Activated T-helper 1 cell treated with anti-CD3 and anti-CD28 coated beads, Interleukin-12 subunit alpha, Interleukin-12 subunit beta, Interleukin-2, Interleukin-4 antibody, amounts not matched to agents 30 ng/mL and 10 ng/mL and 1 ng/mL, durations not matched to agents 14 hours and 24 hours and 36 hours (primary cell): ENCODE measurements at regions not wholly inside any gene's neighbourhood (a gene's known extent, or its start where the extent isn't known, plus 50 kb on each side); places are given as distances from the start of the nearest gene placed in this dataset.

Experiments used
- DNase-seq: peaks from one replicate; pipeline ENCODE4 v3.0.0; 2021; ENCODE audit warnings: low spot score
- H3K27ac Mint-ChIP-seq: one replicate; pipeline ENCODE4 v1.8.0; 2021; ENCODE audit warnings: mild to moderate bottlenecking, mixed read lengths
- H3K27me3 Mint-ChIP-seq: one replicate; pipeline ENCODE4 v1.8.0; 2022; ENCODE audit warnings: mild to moderate bottlenecking, moderate library complexity, mixed read lengths; ENCODE audit not compliant: insufficient read depth
- H3K36me3 Mint-ChIP-seq: one replicate; pipeline ENCODE4 v1.8.0; 2021; ENCODE audit warnings: low read depth, mixed read lengths
- H3K4me1 Mint-ChIP-seq: one replicate; pipeline ENCODE4 v1.8.0; 2021; ENCODE audit warnings: low read depth, mixed read lengths
- H3K4me3 Mint-ChIP-seq: one replicate; pipeline ENCODE4 v1.8.0; 2021; ENCODE audit warnings: mild to moderate bottlenecking, moderate library complexity, mixed read lengths
- H3K9me3 Mint-ChIP-seq: one replicate; pipeline ENCODE4 v1.8.0; 2021; ENCODE audit warnings: mixed read lengths
- intact Hi-C: fragments of 100-400 bp; cut with micrococcal nuclease; formaldehyde crosslinking; loops from one replicate; pipeline ENCODE4 v1.15.1; 2024

DNA sequence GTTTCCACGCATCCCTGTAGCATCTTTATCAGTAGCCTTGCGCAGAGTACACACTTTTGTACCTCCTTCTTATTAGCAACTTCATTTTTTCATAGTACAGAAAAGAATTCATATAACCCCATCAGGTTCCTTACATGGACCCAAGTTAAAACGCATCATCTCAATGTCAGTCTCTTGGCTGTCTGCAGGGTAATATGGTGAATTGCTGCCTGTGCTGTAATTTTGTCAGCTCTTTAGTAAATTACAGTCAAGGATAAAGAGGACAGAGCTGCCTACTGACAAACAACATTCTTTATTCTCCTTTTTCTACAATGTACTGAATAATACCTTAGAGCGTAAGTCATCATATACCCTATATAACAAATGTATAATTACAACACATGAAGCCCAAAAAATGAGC, 222.5 kb downstream of the MRPL39 start:
- no peak overlapping the region for H3K27ac Mint-ChIP-seq
- H3K4me3 Mint-ChIP-seq = no peak overlapping the region
- intact Hi-C loops = loop anchor here (2.0 to 10.0 kb wide), 6 partner anchors 488 to 1532 kb away; no protein-coding TSS in a partner anchor
- H3K9me3 Mint-ChIP-seq = no peaks in the 10 kb centered on the region
- peaks cover 4% of the 10 kb centered on the region for H3K27me3 Mint-ChIP-seq
- DNase-seq = no peak
- no peaks in the 10 kb centered on the region for H3K36me3 Mint-ChIP-seq
- peaks cover 9% of the 10 kb centered on the region for H3K4me1 Mint-ChIP-seq

GRCh38 chr21:25383545-25383944, 223.7 kb downstream of the MRPL39 start:
- H3K27me3 Mint-ChIP-seq = peaks cover 4% of the 10 kb centered on the region
- peaks cover under 1% of the 10 kb centered on the region for H3K9me3 Mint-ChIP-seq
- no peaks in the 10 kb centered on the region for H3K36me3 Mint-ChIP-seq
- peaks cover 9% of the 10 kb centered on the region for H3K4me1 Mint-ChIP-seq
- DNase-seq = no peak
- intact Hi-C loops = loop anchor here (10.0 kb wide), 2 partner anchors 1009 to 1419 kb away; no protein-coding TSS in a partner anchor
- no peak overlapping the region for H3K27ac Mint-ChIP-seq
- H3K4me3 Mint-ChIP-seq = no peak overlapping the region

GRCh38 chr21:25381936-25382452, 225.3 kb downstream of the MRPL39 start:
- Mint-ChIP-seq H3K4me3 (no peak overlapping the region), H3K27me3 (peaks cover 6% of the 10 kb centered on the region), H3K4me1 (peaks cover 18% of the 10 kb centered on the region), H3K9me3 (peaks cover 9% of the 10 kb centered on the region), H3K27ac (no peak overlapping the region), H3K36me3 (peaks cover 1% of the 10 kb centered on the region)
- no peak for DNase-seq
- intact Hi-C loops = loop anchor here (10.0 kb wide), 2 partner anchors 1007 to 1417 kb away; no protein-coding TSS in a partner anchor

DNA sequence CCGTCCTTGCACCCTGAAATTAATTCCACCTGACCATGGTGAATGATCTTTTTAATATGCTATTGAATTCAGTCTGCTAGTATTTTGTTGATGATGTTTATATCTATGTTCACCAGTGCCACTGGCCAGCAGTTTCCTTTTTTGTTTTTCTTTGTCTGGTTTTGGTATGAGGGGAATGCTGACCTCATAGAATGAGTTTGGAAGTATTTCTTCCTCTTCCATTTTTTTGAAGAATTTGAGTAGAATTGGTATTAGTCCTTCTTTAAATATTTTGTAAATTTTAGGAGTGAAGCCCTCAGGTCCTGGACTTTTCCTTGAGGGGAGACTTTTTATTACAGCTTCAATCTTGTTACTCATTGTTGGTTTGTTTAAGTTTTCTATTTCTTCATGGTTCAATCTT, 231.6 kb downstream of the MRPL39 start:
- Mint-ChIP-seq H3K27ac (no peak overlapping the region), H3K4me3 (no peak overlapping the region), H3K9me3 (peaks cover 9% of the 10 kb centered on the region), H3K36me3 (peaks cover 1% of the 10 kb centered on the region), H3K4me1 (peaks cover 15% of the 10 kb centered on the region), H3K27me3 (peaks cover 2% of the 10 kb centered on the region)
- no peak for DNase-seq
- intact Hi-C loops = no loop called here

DNA sequence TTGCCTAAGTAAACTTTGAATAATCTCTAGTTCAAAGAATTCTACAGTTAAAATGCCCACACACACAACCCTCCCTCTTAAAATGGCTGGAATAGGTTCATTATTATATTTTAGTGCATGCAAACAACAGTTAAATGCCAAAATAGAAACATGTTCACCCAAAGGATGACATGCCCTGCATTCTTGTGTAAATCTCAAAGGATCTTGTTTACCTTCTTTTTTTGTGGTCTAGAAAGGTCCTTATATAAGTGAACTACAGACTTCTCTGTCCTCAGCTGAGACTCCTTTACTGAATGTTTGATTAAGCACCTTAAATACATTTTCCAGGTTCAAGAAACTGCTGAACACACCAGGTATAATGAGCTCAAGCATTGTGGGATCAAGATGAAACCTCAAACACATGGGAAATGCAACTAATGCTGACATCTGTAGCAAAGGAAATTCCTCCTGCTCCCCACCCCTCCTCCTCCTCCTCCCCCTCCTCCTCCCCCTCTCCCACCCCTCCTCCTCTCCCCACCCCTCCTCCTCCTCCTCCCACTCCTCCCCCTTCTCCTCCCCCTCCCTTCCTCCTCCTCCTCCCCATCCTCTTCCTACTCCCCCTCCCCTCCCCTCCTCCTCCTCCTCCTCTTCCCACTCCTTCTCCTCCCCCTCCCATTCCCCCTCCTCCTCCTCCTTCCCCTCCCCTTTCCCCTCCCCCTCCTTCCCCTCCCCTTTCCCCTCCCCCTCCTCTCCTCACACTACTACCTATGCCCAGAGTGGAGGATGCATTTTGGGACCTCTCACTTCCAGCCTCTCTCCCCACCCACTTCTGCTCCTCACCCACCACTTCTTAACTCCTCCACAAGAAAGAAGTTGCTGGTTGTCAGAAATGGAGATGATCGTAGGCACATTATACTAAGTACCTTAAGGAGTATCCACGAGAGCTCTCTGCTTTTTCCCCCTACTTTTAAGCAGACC, 233.9 kb downstream of the MRPL39 start:
- DNase-seq = no peak
- intact Hi-C loops = no loop called here
- H3K27me3 Mint-ChIP-seq = peaks cover 2% of the 10 kb centered on the region

GRCh38 chr21:25371841-25372425, 235.3 kb downstream of the MRPL39 start:
- Mint-ChIP-seq H3K27me3 (no peaks in the 10 kb centered on the region), H3K9me3 (no peaks in the 10 kb centered on the region), H3K27ac (no peak overlapping the region), H3K4me3 (no peak overlapping the region), H3K4me1 (peaks cover 6% of the 10 kb centered on the region), H3K36me3 (no peaks in the 10 kb centered on the region)
- intact Hi-C loops = no loop called here
- DNase-seq = no peak

More for the DNA sequence above, 233.9 kb downstream of the MRPL39 start:
- H3K36me3 Mint-ChIP-seq = peaks cover 1% of the 10 kb centered on the region
- no peak overlapping the region for H3K4me3 Mint-ChIP-seq
- peaks cover 7% of the 10 kb centered on the region for H3K9me3 Mint-ChIP-seq
- H3K4me1 Mint-ChIP-seq = peaks cover 15% of the 10 kb centered on the region
- no peak overlapping the region for H3K27ac Mint-ChIP-seq

DNA sequence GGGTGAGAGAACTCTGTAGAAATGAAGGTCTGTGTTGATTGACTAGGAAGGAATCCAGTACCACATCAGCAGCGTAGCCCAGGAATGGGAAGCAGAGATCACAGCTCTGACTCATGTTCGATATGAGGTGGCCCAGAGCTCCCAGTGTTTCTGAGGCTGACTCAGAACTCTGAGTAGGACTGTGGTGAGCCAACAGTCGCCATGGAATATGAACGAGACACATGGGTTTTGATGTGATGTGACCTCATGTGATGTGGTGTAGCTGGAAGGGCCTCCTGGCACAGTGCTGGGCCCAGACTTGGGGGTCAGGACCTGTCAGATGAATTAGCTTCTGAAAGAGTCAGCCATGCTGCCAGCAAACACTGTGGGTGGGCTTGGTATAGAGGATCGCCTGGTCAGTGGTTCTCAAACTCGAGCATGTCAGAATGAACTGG, 237.0 kb downstream of the MRPL39 start:
- intact Hi-C loops = no loop called here
- Mint-ChIP-seq H3K4me3 (no peak overlapping the region), H3K9me3 (no peaks in the 10 kb centered on the region), H3K27me3 (no peaks in the 10 kb centered on the region), H3K27ac (no peak overlapping the region), H3K36me3 (no peaks in the 10 kb centered on the region), H3K4me1 (peaks cover 5% of the 10 kb centered on the region)
- DNase-seq = no peak

DNA sequence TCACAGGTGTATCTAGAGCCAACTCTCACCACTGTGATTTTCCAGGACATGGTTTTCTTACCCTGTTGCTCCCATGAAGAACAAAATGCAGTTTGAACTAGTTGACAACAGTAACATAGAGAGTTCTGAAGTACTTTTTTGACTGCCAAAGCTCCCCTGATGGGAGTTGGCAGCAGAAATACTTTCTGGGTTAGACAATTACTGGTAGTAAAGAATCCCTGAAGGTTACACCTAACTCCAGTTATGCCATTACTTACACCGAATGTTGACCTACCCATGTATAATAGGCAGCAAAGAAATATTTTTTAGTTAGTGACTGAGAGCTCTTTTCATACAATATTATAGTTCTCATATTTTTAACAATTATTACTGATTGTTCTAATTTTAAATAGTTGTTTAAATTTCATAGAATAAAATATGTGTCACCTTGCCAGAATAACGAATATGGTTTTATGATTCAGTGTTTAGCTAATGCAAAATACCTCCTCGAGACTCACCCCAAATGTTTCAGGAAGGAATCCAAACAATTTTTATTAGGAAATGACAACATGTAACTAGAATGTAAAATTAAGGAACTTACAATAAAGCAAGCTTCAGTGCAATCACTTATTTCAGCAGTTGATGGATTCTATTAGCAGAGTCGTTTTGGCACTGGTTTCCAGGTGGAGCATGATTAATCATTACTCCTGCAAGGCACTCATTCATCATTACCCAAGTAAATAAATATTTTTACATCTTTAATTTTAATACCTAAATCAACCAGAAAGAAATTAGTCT, 237.6 kb downstream of the MRPL39 start:
- H3K4me1 Mint-ChIP-seq = peaks cover 5% of the 10 kb centered on the region
- no peak overlapping the region for H3K4me3 Mint-ChIP-seq
- no peaks in the 10 kb centered on the region for H3K36me3 Mint-ChIP-seq
- intact Hi-C loops = no loop called here
- no peaks in the 10 kb centered on the region for H3K9me3 Mint-ChIP-seq
- H3K27ac Mint-ChIP-seq = no peak overlapping the region
- no peak for DNase-seq
- no peaks in the 10 kb centered on the region for H3K27me3 Mint-ChIP-seq

DNA sequence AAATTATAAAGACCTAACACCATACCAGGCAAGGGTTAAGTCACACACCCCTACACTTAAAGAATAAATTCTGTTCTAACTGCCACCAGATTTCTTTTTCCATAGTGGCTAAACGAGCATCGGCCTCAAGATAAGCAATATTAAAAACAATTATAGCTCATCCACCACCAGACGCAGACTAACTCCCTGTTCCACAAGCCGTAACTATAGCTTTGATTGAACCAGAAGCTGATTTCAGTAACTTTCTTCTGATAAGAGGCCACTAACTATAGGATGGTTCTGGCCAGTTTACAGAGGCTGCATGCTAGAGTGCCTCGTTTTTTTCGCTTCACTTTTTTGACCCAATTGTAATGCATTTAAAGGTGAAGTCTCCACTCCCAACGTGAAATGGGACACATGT, 238.8 kb downstream of the MRPL39 start:
- Mint-ChIP-seq H3K9me3 (no peaks in the 10 kb centered on the region), H3K4me1 (no peaks in the 10 kb centered on the region), H3K27me3 (no peaks in the 10 kb centered on the region), H3K27ac (no peak overlapping the region), H3K4me3 (no peak overlapping the region), H3K36me3 (no peaks in the 10 kb centered on the region)
- intact Hi-C loops = no loop called here
- no peak for DNase-seq

DNA sequence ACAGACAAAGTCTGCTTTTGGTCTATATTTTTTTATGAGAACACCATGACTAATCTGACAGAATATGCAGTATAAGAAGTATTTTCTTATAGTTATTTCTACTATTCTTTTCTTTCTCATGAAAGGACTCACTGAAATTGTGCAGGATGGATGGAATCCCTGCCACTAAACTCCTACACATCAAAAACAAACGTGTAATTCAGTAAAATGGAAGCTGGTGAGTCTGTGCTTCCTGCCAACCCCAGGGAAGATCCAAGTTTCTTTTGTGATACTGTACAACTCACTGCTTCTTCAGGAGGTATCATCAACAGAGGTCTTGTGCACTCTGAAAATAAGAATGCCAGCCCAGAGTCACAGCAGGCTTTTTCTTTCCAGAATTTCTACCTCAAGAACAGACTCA, 241.2 kb downstream of the MRPL39 start:
- H3K36me3 Mint-ChIP-seq = no peaks in the 10 kb centered on the region

DNA sequence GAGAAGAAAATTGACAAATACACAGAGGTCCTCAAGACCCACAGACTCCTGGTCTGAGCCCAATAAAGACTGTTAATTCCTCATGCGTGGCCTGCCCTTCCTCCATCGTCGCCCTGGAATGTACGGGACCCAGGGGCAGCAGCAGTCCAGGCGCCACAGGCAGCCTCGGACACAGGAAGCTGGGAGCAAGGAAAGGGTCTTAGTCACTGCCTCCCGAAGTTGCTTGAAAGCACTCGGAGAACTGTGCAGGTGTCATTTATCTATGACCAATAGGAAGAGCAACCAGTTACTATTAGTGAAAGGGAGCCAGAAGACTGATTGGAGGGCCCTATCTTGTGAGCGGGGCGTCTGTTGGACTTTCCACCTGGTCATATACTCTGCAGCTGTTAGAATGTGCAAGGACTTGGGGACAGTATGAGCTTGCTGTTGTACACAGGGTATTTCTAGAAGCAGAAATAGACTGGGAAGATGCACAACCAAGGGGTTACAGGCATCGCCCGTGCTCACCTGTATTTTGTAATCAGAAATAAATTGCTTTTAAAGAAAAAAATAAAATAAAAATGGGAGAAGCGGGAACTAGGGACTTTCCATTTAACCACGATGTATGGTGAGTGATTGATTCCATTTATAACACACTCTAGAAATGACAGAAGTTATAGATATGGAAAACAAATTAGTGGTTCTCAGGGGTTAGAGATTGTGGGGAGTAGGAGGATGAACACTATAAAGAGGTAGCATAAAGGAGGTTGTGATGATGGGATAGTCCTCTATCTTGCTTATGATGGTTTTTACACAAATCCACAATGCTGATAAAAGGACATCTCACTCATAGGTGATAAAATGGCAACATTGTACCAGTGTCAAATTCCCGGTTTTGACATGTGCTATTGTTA, 244.7 kb downstream of the MRPL39 start:
- H3K4me3 Mint-ChIP-seq = no peak overlapping the region
- H3K27ac Mint-ChIP-seq = peak overlapping the region; percentile 63
- H3K27me3 Mint-ChIP-seq = no peaks in the 10 kb centered on the region
- H3K9me3 Mint-ChIP-seq = no peaks in the 10 kb centered on the region
- H3K4me1 Mint-ChIP-seq = peaks cover 8% of the 10 kb centered on the region
- intact Hi-C loops = loop anchor here (1.0 to 2.0 kb wide), 2 partner anchors 34 to 66 kb away; no protein-coding TSS in a partner anchor
- H3K36me3 Mint-ChIP-seq = no peaks in the 10 kb centered on the region
- no peak for DNase-seq

More for the DNA sequence above, 241.2 kb downstream of the MRPL39 start:
- Mint-ChIP-seq H3K9me3 (no peaks in the 10 kb centered on the region), H3K27ac (no peak overlapping the region), H3K27me3 (no peaks in the 10 kb centered on the region), H3K4me3 (no peak overlapping the region), H3K4me1 (peaks cover 8% of the 10 kb centered on the region)
- intact Hi-C loops = no loop called here
- DNase-seq = no peak

- DNase-seq = no peak
- Mint-ChIP-seq H3K27me3 (no peaks in the 10 kb centered on the region), H3K27ac (no peak overlapping the region), H3K9me3 (no peaks in the 10 kb centered on the region), H3K4me1 (peaks cover 14% of the 10 kb centered on the region), H3K4me3 (no peak overlapping the region), H3K36me3 (no peaks in the 10 kb centered on the region)
- intact Hi-C loops = loop anchor here (2.0 kb wide), 1 partner anchor 67 kb away; no protein-coding TSS in a partner anchor
Observed at GRCh38 chr21:25361765-25362164, 245.5 kb downstream of the MRPL39 start.
